Mesothelial cell of epicardium (in vitro differentiated cells): ENCODE measurements at regions not wholly inside any gene's neighbourhood (a gene's known extent, or its start where the extent isn't known, plus 50 kb on each side); places are given as distances from the start of the nearest gene placed in this dataset.

ENCODE experiments used
- DNase-seq, 2 experiments: peaks; one replicate each; pipeline ENCODE4 v3.0.0; 2021; ENCODE audit warnings: low spot score in 2 of 2; ENCODE audit not compliant: unreplicated experiment in 2 of 2
- H3K27ac Mint-ChIP-seq: 2 replicates; pipeline ENCODE4 v1.8.0; 2021; ENCODE audit warnings: mixed read lengths
- H3K27me3 Mint-ChIP-seq: 2 replicates; pipeline ENCODE4 v1.8.0; 2021; ENCODE audit warnings: low read depth, mixed read lengths
- H3K36me3 Mint-ChIP-seq: 2 replicates; pipeline ENCODE4 v1.8.0; 2021; ENCODE audit warnings: mixed read lengths
- H3K4me1 Mint-ChIP-seq: 2 replicates; pipeline ENCODE4 v1.8.0; 2021; ENCODE audit warnings: mixed read lengths
- H3K4me3 Mint-ChIP-seq: 2 replicates; pipeline ENCODE4 v1.8.0; 2021; ENCODE audit warnings: mild to moderate bottlenecking, moderate library complexity, mixed read lengths
- H3K9me3 Mint-ChIP-seq: 2 replicates; pipeline ENCODE4 v1.8.0; 2021; ENCODE audit warnings: mixed read lengths
- CTCF ChIP-seq: fragments of 200-600 bp; sonication (generic); IDR thresholded peaks from one replicate; pipeline ENCODE4 v1.5.0; 2021; ENCODE audit warnings: antibody characterized with exemption; ENCODE audit not compliant: unreplicated experiment

- H3K27me3 Mint-ChIP-seq, result no peaks in the 10 kb centered on the region
- H3K4me3 Mint-ChIP-seq, result no peak overlapping the region
- H3K27ac Mint-ChIP-seq, result no peak overlapping the region
- DNase-seq, result no peak
- H3K9me3 Mint-ChIP-seq, result peaks cover 4% of the 10 kb centered on the region
- no peak for TF ChIP-seq CTCF
- H3K36me3 Mint-ChIP-seq, result no peaks in the 10 kb centered on the region
- peaks cover 23% of the 10 kb centered on the region for H3K4me1 Mint-ChIP-seq
Observed at GRCh38 chr13:34617473-34618083, 324.5 kb upstream of the NBEA start.

- no peak for DNase-seq
- Mint-ChIP-seq H3K4me1 (peaks cover 23% of the 10 kb centered on the region), H3K27ac (no peak overlapping the region), H3K9me3 (peaks cover 4% of the 10 kb centered on the region), H3K4me3 (no peak overlapping the region), H3K36me3 (no peaks in the 10 kb centered on the region), H3K27me3 (no peaks in the 10 kb centered on the region)
- no peak for TF ChIP-seq CTCF
Observed at GRCh38 chr13:34618654-34619053, 323.4 kb upstream of the NBEA start.

GRCh38 chr13:34619326-34619725 is 322.7 kb upstream of the NBEA start:
- no peak for DNase-seq
- peaks cover 4% of the 10 kb centered on the region for H3K9me3 Mint-ChIP-seq
- H3K36me3 Mint-ChIP-seq, result no peaks in the 10 kb centered on the region
- H3K27me3 Mint-ChIP-seq, result no peaks in the 10 kb centered on the region
- no peak for TF ChIP-seq CTCF
- no peak overlapping the region for H3K4me3 Mint-ChIP-seq
- H3K4me1 Mint-ChIP-seq, result peaks cover 23% of the 10 kb centered on the region
- H3K27ac Mint-ChIP-seq, result no peak overlapping the region

- Mint-ChIP-seq H3K9me3 (peaks cover 4% of the 10 kb centered on the region), H3K36me3 (no peaks in the 10 kb centered on the region), H3K4me1 (peaks cover 23% of the 10 kb centered on the region), H3K4me3 (no peak overlapping the region), H3K27ac (peak overlapping the region; percentile 59), H3K27me3 (no peaks in the 10 kb centered on the region)
- TF ChIP-seq CTCF, result no peak
- DNase-seq, result no peak
Observed at GRCh38 chr13:34620074-34620850, 321.8 kb upstream of the NBEA start.

- Mint-ChIP-seq H3K36me3 (no peaks in the 10 kb centered on the region), H3K9me3 (peaks cover 4% of the 10 kb centered on the region), H3K4me3 (no peak overlapping the region), H3K27me3 (no peaks in the 10 kb centered on the region), H3K4me1 (peaks cover 23% of the 10 kb centered on the region), H3K27ac (no peak overlapping the region)
- no peak for TF ChIP-seq CTCF
- no peak for DNase-seq
Observed at GRCh38 chr13:34620862-34621261, 321.2 kb upstream of the NBEA start.
